Prostate gland (tissue), 2 donors: ENCODE measurements at regions not wholly inside any gene's neighbourhood (a gene's known extent, or its start where the extent isn't known, plus 50 kb on each side); places are given as distances from the start of the nearest gene placed in this dataset.

Source experiments
- DNase-seq: peaks from one replicate; pipeline ENCODE4 v3.0.0-alpha.2; 2019; ENCODE audit warnings: low spot score
- H3K27ac ChIP-seq, 2 donors: fragments of 200-600 bp; sonication (generic); 2 replicates each; pipeline ENCODE4 v1.5.1; 2017 to 2019
- H3K27me3 ChIP-seq: fragments of 200-600 bp; sonication (generic); replicated peaks from 2 replicates; pipeline ENCODE4 v1.5.1; 2019; ENCODE audit not compliant: insufficient read depth
- H3K36me3 ChIP-seq, 2 donors: fragments of 200-600 bp; sonication (generic); 1 replicate in 1 of 2; 2 replicates in 1 of 2; pipeline versions ENCODE4 v1.5.1 to v1.8.1; 2017 to 2019
- H3K4me1 ChIP-seq: fragments of 200-600 bp; sonication (generic); replicated peaks from 2 replicates; pipeline ENCODE4 v1.5.1; 2019
- H3K4me3 ChIP-seq, 2 donors: fragments of 200-600 bp; sonication (generic); 2 replicates each; pipeline ENCODE4 v1.5.1; 2017 to 2019
- H3K9me3 ChIP-seq: fragments of 200-600 bp; sonication (generic); 2 replicates; pipeline ENCODE4 v1.5.1; 2017
- CTCF ChIP-seq, 4 experiments: fragments of 200-600 bp in 2 of 4; fragments of 450-650 bp in 2 of 4; sonication (generic) in 2 of 4; IDR thresholded peaks; 1 replicate in 3 of 4; 2 replicates in 1 of 4; pipeline ENCODE4 v1.5.1; 2016 to 2019; ENCODE audit warnings: antibody characterized with exemption in 4 of 4, mild to moderate bottlenecking in 2 of 4, moderate library complexity in 2 of 4
- POLR2A ChIP-seq: fragments of 450-650 bp; IDR thresholded peaks from one replicate; pipeline ENCODE4 v1.6.1; 2016; ENCODE audit warnings: antibody characterized with exemption, mild to moderate bottlenecking
- POLR2AphosphoS5 ChIP-seq: sonication (generic); formaldehyde crosslinking; IDR thresholded peaks from one replicate; pipeline ENCODE4 v1.6.1; 2017; ENCODE audit warnings: antibody characterized with exemption
- WGBS: methylation state at CpG from one replicate; pipeline ENCODE4 v1.1.5; 2018; 5-methylcytosine and 5-hydroxymethylcytosine counted together
- intact Hi-C: fragments of 100-400 bp; cut with DNase I; formaldehyde crosslinking; loops from one replicate; pipeline ENCODE4 v1.14.2; 2022

- 95% methylated on average over 3 of the region's 3 CpGs for WGBS
- Histone ChIP-seq H3K4me3 (no peak overlapping the region), H3K27me3 (no peaks in the 10 kb centered on the region), H3K9me3 (no peaks in the 10 kb centered on the region), H3K36me3 (no peaks in the 10 kb centered on the region), H3K4me1 (no peaks in the 10 kb centered on the region), H3K27ac (no peak overlapping the region)
- TF ChIP-seq POLR2A = no peak
- no peak for TF ChIP-seq POLR2AphosphoS5
- no peak for TF ChIP-seq CTCF (IDR thresholded peaks at IDR 0.05)
- intact Hi-C loops = no loop called here
- DNase-seq = no peak
These were observed 755.3 kb downstream of the TLE1 start for GRCh38 chr9:80934095-80934494.

- H3K27me3 ChIP-seq = no peaks in the 10 kb centered on the region
- no peaks in the 10 kb centered on the region for H3K4me1 ChIP-seq
- H3K9me3 ChIP-seq = no peaks in the 10 kb centered on the region
- intact Hi-C loops = no loop called here
- 31% methylated on average over 7 of the region's 7 CpGs for WGBS
- no peaks in the 10 kb centered on the region for H3K36me3 ChIP-seq
- DNase-seq = peak; percentile 19
- no peak overlapping the region for H3K4me3 ChIP-seq
- H3K27ac ChIP-seq = peak overlapping the region in 1 of 2 donors; percentile 4
- TF ChIP-seq CTCF (IDR thresholded peaks at IDR 0.05) = no peak
- TF ChIP-seq POLR2AphosphoS5 = peak; percentile 77
These were observed 756.2 kb downstream of the TLE1 start for GRCh38 chr9:80932947-80933780.

GRCh38 chr9:80932181-80932580 lies 757.2 kb downstream of the TLE1 start:
- DNase-seq = no peak
- 49% methylated on average over 3 of the region's 3 CpGs for WGBS
- intact Hi-C loops = no loop called here
- Histone ChIP-seq H3K27ac (peak overlapping the region in 1 of 2 donors; percentile 4), H3K4me3 (no peak overlapping the region), H3K9me3 (no peaks in the 10 kb centered on the region), H3K4me1 (no peaks in the 10 kb centered on the region), H3K36me3 (no peaks in the 10 kb centered on the region), H3K27me3 (no peaks in the 10 kb centered on the region)
- TF ChIP-seq POLR2A = no peak
- TF ChIP-seq CTCF (IDR thresholded peaks at IDR 0.05) = no peak

GRCh38 chr9:80931163-80931562 lies 758.2 kb downstream of the TLE1 start:
- no peak overlapping the region for H3K27ac ChIP-seq

More at GRCh38 chr9:80931163-80931562, 758.2 kb downstream of the TLE1 start:
- 61% methylated on average over 3 of the region's 3 CpGs for WGBS
- no peaks in the 10 kb centered on the region for H3K9me3 ChIP-seq
- intact Hi-C loops = no loop called here
- H3K4me1 ChIP-seq = no peaks in the 10 kb centered on the region
- TF ChIP-seq CTCF (IDR thresholded peaks at IDR 0.05) = no peak
- no peaks in the 10 kb centered on the region for H3K27me3 ChIP-seq
- no peak overlapping the region for H3K4me3 ChIP-seq
- no peak for DNase-seq
- no peaks in the 10 kb centered on the region for H3K36me3 ChIP-seq
